ENCODE measurements at regions not wholly inside any gene's neighbourhood (a gene's known extent, or its start where the extent isn't known, plus 50 kb on each side); places are given as distances from the start of the nearest gene placed in this dataset.

GRCh38 chr15:85941186-85941855, 138.3 kb upstream of the AGBL1 start:
- DNase-seq (ENCODE audit: low read depth) = peak; percentile 11

GRCh38 chr15:85942632-85943031, 137.0 kb upstream of the AGBL1 start:
- DNase-seq (ENCODE audit: low read depth) = no peak

GRCh38 chr15:85943151-85943550, 136.5 kb upstream of the AGBL1 start:
- no peak for DNase-seq (ENCODE audit: low read depth)

GRCh38 chr15:85943791-85944190, 135.9 kb upstream of the AGBL1 start:
- DNase-seq (ENCODE audit: low read depth) = no peak

- DNase-seq (ENCODE audit: low read depth) = no peak
Measured at GRCh38 chr15:85947021-85947420, 132.7 kb upstream of the AGBL1 start.

GRCh38 chr15:85947936-85948335, 131.7 kb upstream of the AGBL1 start:
- no peak for DNase-seq (ENCODE audit: low read depth)

- DNase-seq (ENCODE audit: low read depth) = no peak
Measured at GRCh38 chr15:85950101-85950500, 129.6 kb upstream of the AGBL1 start.

GRCh38 chr15:85954586-85954985, 125.1 kb upstream of the AGBL1 start:
- no peak for DNase-seq (ENCODE audit: low read depth)

- no peak for DNase-seq (ENCODE audit: low read depth)
Measured at GRCh38 chr15:85955501-85956391, 123.9 kb upstream of the AGBL1 start.

GRCh38 chr15:85956532-85957275, 123.0 kb upstream of the AGBL1 start:
- no peak for DNase-seq (ENCODE audit: low read depth)

GRCh38 chr15:85959611-85960010, 120.1 kb upstream of the AGBL1 start:
- no peak for DNase-seq (ENCODE audit: low read depth)

- no peak for DNase-seq (ENCODE audit: low read depth)
Measured at GRCh38 chr15:85960381-85960780, 119.3 kb upstream of the AGBL1 start.

- no peak for DNase-seq (ENCODE audit: low read depth)
Measured at GRCh38 chr15:85961821-85962220, 117.8 kb upstream of the AGBL1 start.

- DNase-seq (ENCODE audit: low read depth) = no peak
Measured at GRCh38 chr15:85963262-85963760, 116.4 kb upstream of the AGBL1 start.

GRCh38 chr15:85964471-85964870, 115.2 kb upstream of the AGBL1 start:
- DNase-seq (ENCODE audit: low read depth) = no peak

- DNase-seq (ENCODE audit: low read depth) = no peak
Measured at GRCh38 chr15:85967553-85967952, 112.1 kb upstream of the AGBL1 start.

GRCh38 chr15:85972805-85973540, 106.7 kb upstream of the AGBL1 start:
- no peak for DNase-seq (ENCODE audit: low read depth)

GRCh38 chr15:85973584-85974347, 105.9 kb upstream of the AGBL1 start:
- DNase-seq (ENCODE audit: low read depth) = no peak

GRCh38 chr15:85974348-85974705, 105.3 kb upstream of the AGBL1 start:
- no peak for DNase-seq (ENCODE audit: low read depth)

GRCh38 chr15:85974742-85975141, 104.9 kb upstream of the AGBL1 start:
- no peak for DNase-seq (ENCODE audit: low read depth)

- no peak for DNase-seq (ENCODE audit: low read depth)
Measured at GRCh38 chr15:85976102-85976501, 103.6 kb upstream of the AGBL1 start.
